BJ (cell line): ENCODE measurements at regions not wholly inside any gene's neighbourhood (a gene's known extent, or its start where the extent isn't known, plus 50 kb on each side); places are given as distances from the start of the nearest gene placed in this dataset.
"Not testable (repeated sequence)": the region's sequence is repeated elsewhere in the genome, so short reads cannot be mapped to it uniquely, and the experiment has no call there.

ENCODE experiments used
- CTCF ChIA-PET: fragments of 350-600 bp; formaldehyde crosslinking; extraction: SDS; loops from one replicate; lab custom pipeline; 2021; ENCODE audit warnings: antibody characterized with exemption, inconsistent platforms; lab: Yijun Ruan, JAX
- POLR2A ChIA-PET: fragments of 300-600 bp; sonication (Branson Sonifier 250); formaldehyde crosslinking; extraction: SDS; loops from one replicate; lab custom pipeline; 2021; ENCODE audit warnings: antibody characterized with exemption; lab: Charles Lee
- DNase-seq: peaks from one replicate; pipeline ENCODE4 v3.0.0-alpha.2; 2011; ENCODE audit warnings: low read depth
- H3K27me3 ChIP-seq: 2 replicates; pipeline ENCODE4 v1.6.0; 2011; ENCODE audit warnings: low read length; ENCODE audit not compliant: control insufficient read depth, insufficient read depth
- H3K36me3 ChIP-seq: 2 replicates; pipeline ENCODE4 v1.5.1; 2011; ENCODE audit warnings: low read length; ENCODE audit not compliant: control insufficient read depth, insufficient read depth
- H3K4me3 ChIP-seq: 2 replicates; pipeline ENCODE4 v1.5.1; 2011; ENCODE audit warnings: low read depth, mild to moderate bottlenecking, control low read depth, low read length
- CTCF ChIP-seq: IDR thresholded peaks from 2 replicates; pipeline ENCODE4 v1.5.1; 2011; ENCODE audit warnings: low read depth, mild to moderate bottlenecking, control low read depth, inconsistent platforms, low read length, moderate library complexity; ENCODE audit not compliant: insufficient read depth

GRCh38 chr12:33129500-33129899 lies 232.9 kb upstream of the PKP2 start:
- ChIA-PET POLR2A (no interaction called here), CTCF (no interaction called here)
- TF ChIP-seq CTCF = no peak
- Histone ChIP-seq H3K27me3 (no peaks in the 10 kb centered on the region), H3K4me3 (no peak overlapping the region), H3K36me3 (no peaks in the 10 kb centered on the region)
- no peak for DNase-seq

- Histone ChIP-seq H3K36me3 (no peaks in the 10 kb centered on the region), H3K4me3 (no peak overlapping the region), H3K27me3 (no peaks in the 10 kb centered on the region)
- ChIA-PET CTCF (no interaction called here), POLR2A (no interaction called here)
- no peak for TF ChIP-seq CTCF
- no peak for DNase-seq
Observed at GRCh38 chr12:33125755-33126154, 229.2 kb upstream of the PKP2 start.

- Histone ChIP-seq H3K4me3 (no peak overlapping the region), H3K27me3 (no peaks in the 10 kb centered on the region), H3K36me3 (no peaks in the 10 kb centered on the region)
- ChIA-PET POLR2A (no interaction called here), CTCF (no interaction called here)
- DNase-seq = no peak
- TF ChIP-seq CTCF = no peak
Observed at GRCh38 chr12:33116284-33116683, 219.7 kb upstream of the PKP2 start.

- POLR2A ChIA-PET = no interaction called here
- DNase-seq = no peak
- CTCF ChIA-PET = no interaction called here
- no peaks in the 10 kb centered on the region for H3K27me3 ChIP-seq
- no peak for TF ChIP-seq CTCF
- H3K4me3 ChIP-seq = no peak overlapping the region
- H3K36me3 ChIP-seq = no peaks in the 10 kb centered on the region
Observed at GRCh38 chr12:33115716-33116115, 219.1 kb upstream of the PKP2 start.

DNA sequence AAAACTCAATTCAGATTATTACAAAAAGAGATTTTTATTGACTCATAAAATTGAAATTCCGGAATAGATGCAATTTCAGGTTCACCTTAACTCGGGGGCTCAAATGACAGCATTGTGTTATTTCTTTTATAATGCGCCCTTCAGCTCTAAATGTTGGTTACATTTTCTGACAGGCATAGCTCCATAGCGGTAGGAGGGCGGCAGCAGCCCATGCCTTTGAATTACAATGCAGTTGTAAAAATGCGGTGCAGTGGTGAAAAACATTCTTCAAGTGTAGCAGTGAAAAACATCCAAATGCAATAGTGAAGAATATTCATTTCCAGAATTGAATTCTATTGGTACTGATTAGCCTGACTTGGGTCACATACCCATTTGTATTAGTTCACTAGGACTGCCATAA lies 215.3 kb upstream of the PKP2 start:
- H3K36me3 ChIP-seq = no peaks in the 10 kb centered on the region
- H3K4me3 ChIP-seq = no peak overlapping the region
- DNase-seq = no peak
- CTCF ChIA-PET = no interaction called here
- no peak for TF ChIP-seq CTCF
- POLR2A ChIA-PET = no interaction called here
- H3K27me3 ChIP-seq = no peaks in the 10 kb centered on the region

- H3K27me3 ChIP-seq, H3K4me3 ChIP-seq, POLR2A ChIA-PET, DNase-seq, H3K36me3 ChIP-seq, CTCF ChIA-PET: not testable (repeated sequence)
Observed at GRCh38 chr12:33107827-33108226, 211.2 kb upstream of the PKP2 start.
